Colon (tissue), 2 donors: ENCODE measurements at regions not wholly inside any gene's neighbourhood (a gene's known extent, or its start where the extent isn't known, plus 50 kb on each side); places are given as distances from the start of the nearest gene placed in this dataset.
"Not testable (repeated sequence)": the region's sequence is repeated elsewhere in the genome, so short reads cannot be mapped to it uniquely, and the experiment has no call there.

Experiments
- FAIRE-seq: peaks from 2 replicates; lab custom pipeline; 2012; peaks lifted over from hg19 to GRCh38; lab: Jason Lieb, UNC
- donor health status: control.
- donor health status: control.

DNA sequence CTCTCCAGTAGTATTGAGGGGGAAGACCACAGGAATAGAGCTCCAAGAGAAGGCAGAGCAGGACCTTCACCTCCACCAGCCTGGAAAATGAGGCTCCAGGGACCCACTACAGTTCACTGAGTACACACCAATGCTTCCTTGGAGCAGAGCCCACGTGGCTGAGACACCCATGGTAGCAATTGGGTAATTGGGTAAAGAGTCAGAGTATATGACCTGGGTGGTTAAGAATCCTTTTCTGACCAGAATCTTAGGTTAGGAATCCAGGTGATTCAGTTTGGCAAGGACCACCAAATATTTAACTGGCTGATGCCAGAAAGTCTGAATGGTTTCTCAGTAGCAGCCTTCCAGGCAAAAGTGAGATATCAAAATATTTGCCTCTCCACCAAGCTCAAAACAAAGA is 107.7 kb downstream of the MDH1 start:
- FAIRE-seq, result no peak

DNA sequence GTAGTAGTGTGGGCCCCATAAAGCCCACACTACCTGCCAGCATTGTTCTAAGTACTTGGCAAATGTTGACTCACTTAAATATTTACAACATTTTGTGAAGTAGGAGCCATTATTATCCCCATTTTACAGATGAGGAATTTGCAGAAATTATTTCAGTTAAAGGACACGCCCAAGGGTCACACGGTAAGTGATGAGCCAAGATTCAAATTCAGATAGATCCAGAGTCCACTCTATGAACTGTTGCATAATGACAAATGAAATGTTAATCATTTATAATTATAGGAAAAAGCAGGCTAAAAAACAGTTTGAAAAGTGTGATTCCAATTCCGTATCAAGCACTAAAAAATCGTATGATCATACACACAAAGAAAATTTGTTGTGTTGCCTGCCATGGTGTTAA is 108.4 kb downstream of the MDH1 start:
- FAIRE-seq, result no peak

DNA sequence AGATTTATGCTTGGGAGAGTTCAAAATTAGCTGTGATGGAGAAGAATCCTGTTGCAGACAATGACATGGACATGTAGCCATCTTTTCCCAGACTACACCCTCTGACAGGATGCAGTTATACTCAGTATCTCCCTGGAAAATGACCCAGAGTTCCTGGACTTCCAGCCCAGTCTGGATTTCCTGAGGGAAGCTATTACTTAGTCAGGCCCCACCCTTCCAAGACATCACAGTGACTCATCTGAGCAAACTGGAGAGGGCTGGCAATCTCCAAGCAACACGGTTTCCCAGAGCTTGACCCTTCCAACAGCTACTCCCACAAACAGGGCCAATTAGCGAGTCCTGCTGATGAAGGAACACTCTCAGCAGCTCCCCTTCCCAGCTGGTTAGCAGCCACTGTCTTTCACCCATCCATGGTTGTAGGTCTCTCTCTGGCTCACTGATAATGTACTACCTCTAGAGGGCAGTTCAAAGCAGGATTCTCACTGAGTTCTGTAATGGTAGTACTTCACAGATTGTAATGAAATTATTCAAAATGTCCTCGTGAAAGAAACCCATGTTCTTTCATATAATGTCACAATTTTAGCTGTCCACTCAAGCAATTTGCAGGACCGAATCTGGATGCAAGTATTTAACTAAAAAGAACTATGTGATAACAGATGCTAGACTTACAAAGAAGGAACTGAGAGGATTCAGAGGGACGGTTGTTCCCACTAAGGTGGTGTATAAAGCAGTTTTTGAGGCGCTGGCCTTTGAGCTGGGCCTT is 110.2 kb downstream of the MDH1 start:
- FAIRE-seq, result no peak

DNA sequence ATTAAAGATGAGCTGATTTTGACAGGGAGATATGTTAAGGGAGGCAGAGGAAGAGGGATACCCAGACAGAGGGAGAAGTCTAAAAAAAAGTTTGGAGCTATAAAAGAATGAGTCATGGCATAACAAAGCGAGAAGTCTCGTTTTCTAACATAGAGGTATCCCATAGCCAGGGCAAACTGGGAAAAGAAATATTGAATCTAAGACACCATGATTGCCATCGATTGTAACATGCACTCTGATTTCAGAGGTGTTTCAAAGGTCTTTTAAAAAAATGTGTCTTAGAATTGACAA is 110.7 kb downstream of the MDH1 start:
- FAIRE-seq, result no peak

DNA sequence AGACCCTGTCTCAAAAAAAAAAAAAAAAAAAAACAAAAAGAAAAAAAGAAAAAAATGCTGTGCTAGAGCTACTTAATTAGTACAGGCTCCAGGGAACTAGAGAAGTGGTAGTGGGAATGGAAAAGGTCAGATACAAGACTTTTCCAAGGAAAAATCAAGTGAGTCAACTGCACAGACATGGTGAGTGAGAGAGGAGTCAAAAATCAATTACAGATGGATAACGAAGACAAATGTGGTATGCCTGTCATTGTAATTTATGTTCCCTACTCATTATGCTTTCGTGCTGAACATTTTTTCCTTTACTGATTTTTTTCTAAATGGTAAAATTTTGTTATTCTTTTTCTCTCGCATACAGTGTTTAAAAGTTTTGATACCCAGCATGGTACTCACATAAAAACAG is 111.5 kb downstream of the MDH1 start:
- no peak for FAIRE-seq

DNA sequence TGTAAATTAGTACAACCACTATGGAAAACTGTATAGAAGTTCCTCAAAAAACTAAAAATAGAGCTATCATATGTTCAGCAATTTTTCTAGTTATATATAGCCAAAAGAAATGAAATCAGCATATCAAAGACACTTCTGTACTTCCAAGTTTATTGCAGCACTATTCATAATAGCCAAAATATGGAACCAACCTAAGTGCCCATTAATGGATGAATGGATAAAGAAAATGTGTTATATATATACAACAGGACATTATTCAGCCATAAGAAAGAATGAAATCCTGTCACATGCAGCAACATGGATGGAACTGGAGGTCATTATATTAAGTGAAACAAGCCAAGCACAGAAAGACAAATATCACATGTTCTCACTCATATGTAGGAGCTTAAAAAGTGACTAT is 112.6 kb downstream of the MDH1 start:
- no peak for FAIRE-seq

DNA sequence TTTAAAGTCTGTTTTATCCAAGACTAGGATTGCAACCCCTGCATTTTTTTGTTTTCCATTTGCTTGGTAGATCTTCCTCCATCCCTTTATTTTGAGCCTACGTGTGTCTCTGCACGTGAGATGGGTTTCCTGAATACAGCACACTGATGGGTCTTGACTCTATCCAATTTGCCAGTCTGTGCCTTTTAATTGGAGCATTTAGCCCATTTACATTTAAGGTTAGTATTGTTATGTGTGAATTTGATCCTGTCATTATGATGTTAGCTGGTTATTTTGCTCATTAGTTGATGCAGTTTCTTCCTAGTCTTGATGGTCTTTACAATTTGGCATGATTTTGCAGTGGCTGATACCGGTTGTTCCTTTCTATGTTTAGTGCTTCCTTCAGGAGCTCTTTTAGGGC is 117.3 kb downstream of the MDH1 start:
- FAIRE-seq, result not testable (repeated sequence)

DNA sequence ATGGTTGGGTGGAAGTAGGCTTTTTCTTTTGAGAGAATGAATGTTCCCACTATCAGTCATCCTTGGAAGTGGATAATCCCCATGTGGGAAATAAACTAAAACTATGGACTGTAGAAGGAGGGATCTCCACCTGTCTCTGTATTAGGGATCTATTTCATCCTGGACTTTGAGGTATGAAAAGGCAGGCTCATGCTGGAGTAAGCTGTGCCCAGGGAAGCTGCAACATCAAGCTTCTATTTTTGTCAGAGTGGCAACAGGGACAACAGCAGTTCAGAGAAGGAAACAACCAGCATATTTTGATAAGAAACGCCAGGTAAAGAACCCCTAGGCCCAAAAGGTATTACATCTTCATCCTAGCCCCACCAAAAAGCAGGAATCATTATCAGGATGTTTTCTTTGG is 122.0 kb downstream of the MDH1 start:
- FAIRE-seq, result no peak

DNA sequence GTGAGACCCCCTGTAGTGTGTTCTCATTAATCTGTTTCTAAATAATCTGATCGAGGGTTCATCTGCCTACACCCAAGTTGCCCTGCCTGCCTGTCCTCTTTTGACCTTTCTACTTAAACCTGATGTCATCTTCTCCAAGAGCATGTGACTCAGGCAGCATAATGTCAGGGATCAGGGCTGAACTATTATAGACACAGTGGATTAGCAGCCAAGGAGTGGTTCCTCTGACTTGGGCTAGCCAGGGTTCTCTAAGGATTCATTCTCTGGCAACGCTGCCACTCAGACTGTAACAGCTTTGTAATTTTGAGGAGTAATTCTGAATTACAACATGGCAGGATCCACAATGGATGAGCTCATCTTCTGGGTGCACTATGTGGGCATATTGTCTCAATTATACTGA is 124.0 kb downstream of the MDH1 start:
- no peak for FAIRE-seq

DNA sequence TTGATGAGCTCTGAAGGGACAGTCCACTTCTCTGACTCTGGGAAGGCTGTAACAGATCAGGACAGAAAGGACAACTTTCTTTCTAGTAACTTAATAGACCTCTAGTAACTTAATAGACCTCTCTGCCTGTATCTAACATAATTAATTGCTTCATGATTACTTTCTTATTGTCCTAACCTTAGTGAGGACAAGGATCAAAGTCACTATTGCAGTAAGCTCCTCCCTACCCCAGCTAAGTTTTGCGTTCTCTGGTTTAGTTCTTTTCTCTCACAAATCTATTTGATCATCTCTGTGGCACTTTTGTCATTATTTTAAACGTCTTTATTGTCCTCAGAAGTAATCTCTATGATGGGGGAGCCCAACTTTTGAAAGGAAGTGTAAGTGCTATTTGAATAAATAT is 125.5 kb upstream of the UGP2 start:
- no peak for FAIRE-seq

DNA sequence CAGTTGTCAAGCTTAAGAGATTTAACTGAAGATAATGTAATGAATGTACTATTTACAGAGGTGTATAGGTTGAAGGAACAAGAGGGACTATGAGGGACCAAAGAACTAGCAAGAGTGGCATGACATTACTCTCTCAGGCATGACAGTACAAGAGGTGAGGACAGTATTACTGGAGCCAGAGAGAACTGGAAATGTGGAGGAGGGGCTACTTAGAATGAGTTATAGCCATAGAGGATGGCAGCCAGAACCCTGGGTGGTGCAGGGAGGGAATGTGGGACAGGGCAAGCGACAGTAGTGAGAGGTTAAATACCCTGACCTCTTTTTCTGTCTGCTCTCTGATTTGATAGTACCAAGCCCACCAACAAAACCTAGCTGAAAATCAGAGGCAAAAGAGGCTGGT is 122.6 kb upstream of the UGP2 start:
- FAIRE-seq, result no peak

DNA sequence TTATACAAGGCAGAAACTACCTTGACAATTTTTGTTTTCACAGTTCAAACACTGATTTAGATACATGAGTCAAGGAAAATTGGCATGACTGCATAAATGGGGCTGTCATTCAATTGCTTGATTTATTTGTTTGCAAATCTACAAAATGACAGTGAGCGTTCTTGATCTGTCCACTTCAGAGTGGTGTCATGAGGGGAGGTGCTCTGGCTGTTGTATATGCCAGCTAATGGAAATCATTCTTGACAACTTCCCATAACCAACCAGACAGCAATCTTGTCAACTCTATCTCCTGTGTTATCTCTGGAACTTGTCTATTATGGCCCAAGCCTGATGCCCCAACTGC is 120.6 kb upstream of the UGP2 start:
- no peak for FAIRE-seq

DNA sequence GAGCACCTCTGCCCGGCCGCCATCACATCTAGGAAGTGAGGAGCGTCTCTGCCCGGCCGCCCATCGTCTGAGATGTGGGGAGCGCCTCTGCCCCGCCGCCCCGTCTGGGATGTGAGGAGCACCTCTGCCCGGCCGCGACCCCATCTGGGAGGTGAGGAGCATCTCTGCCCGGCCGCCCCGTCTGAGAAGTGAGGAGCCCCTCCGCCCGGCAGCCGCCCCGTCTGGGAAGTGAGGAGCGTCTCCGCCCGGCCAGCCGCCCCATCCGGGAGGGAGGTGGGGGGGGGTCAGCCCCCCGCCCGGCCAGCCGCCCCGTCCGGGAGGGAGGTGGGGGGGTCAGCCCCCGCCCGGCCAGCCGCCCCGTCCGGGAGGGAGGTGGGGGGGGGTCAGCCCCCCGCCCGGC is 119.4 kb upstream of the UGP2 start:
- not testable (repeated sequence) for FAIRE-seq

DNA sequence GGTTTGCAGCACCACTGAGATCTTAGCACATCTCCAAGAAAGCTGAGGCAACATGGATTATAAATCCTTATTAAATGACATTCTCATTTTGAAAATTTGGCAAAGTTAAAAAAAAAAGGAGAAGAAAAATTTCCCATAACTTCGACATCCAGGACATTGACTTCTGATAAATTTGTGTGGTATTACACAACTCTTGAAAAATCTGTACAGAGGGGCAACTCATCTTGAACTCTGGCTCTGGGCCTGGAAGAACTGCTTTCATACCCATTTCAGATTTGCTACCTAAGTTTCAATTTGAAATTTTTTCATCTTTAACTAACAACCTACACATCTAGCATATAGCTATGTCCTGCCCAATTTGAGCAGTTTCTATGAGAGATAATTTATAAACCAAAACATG is 118.0 kb upstream of the UGP2 start:
- no peak for FAIRE-seq

DNA sequence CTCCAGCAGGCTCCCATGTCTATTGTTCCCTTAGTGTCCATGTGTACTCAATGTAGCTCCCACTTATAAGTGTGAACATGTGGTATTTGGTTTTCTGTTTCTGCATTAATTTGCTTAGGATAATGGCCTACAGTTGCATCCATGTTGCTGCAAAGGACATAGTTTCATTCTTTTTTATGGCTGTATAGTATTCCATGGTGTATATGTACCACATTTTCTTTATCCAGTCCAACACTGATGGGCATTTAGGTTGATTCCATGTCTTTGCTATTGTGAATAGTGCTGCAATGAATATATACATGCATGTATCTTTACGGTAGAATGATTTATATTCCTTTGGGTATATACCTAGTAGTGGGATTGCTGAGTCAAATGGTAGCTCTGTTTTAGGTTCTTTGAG is 116.5 kb upstream of the UGP2 start:
- FAIRE-seq, result not testable (repeated sequence)

DNA sequence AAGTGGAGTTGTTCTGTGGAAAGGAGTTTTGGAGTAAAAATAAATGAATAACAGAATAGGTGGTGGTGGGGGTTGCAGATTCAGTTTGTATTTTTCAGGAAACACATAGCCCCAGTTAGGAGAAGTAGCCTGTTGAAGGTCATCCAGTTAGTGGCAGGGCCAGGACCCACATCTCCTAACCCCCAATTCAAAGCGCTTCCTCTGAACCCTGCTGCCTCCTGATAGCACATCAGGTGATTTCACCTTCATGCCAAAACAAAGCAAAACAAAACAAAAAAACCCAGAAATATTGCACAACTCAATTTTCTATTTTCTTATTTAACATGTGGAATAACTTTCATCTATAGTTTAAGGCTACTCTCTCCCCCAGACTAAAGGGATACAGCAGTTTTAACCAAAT is 112.3 kb upstream of the UGP2 start:
- FAIRE-seq, result no peak

DNA sequence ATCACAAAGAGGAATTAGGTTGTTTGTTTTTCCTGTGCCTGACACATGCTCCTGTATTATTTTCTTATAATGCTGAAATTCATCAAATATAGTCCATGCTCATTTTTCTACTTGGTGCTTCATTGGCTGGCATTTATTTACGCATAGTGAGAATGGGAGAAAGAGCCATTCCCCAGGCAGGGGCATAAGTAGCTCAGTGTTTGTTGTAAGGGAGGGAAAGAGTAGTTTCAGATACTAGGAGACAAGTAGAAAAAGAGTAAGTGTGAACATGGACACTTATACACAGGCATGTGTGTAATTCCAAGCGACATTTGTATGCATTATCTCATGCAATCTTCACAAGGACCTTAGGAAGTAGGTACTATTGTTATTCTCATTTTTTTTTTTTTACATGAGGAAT is 111.9 kb upstream of the UGP2 start:
- no peak for FAIRE-seq

DNA sequence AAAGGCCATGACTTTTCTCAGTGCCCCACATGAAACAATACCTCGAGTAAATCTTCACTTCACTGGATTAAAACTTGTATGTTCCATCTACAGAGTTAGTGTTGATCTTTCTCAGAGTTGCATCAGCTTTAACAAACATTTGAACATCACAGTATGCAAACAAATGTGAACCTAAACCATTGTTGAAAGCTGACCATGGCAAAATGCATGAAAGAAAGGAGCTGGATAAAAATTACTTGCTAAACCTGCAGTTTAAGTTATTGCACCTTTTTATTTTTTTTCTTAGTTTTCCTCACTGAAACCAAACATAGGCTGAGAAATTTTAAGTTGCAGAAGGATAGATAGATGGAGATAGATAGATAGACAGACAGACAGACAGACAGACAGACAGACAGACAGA is 107.2 kb upstream of the UGP2 start:
- FAIRE-seq, result no peak

DNA sequence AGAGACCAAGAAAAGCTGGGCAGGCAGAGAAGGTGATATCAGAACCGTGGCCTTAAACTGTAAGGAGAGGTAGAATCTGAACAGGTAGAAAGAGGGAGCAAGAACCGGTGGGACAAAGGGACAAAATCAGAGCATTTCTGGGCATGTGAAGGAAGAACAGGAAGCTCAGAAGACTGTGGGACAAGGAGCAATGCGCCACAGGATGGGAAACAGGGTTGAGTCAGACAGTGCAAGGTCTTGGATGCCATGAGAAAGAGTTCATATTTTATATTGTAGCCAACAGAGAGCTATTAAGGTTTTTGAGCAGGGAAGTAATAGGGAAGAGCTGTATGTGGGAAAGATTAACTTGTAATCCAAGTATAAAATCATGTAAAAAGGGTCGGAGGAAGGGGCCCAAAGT is 106.4 kb upstream of the UGP2 start:
- no peak for FAIRE-seq

DNA sequence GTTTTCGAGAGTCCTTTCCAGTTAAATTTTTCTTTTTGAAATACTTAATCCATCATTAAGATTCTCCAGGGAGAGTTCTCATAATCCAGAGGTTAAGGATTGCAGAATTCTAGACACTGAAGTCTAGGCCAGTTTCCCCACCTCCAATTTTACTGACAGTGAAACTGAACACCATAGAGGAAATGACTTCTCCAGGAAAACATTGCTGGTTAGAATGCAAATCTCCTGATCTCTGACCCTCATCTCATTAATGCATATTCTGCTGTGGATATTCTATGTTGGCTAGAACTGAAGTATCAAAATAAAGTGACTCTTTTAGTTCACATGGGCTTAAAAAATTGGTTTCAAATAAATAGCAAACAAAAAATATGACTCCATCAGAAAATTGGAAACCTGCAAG is 105.8 kb upstream of the UGP2 start:
- FAIRE-seq, result no peak

DNA sequence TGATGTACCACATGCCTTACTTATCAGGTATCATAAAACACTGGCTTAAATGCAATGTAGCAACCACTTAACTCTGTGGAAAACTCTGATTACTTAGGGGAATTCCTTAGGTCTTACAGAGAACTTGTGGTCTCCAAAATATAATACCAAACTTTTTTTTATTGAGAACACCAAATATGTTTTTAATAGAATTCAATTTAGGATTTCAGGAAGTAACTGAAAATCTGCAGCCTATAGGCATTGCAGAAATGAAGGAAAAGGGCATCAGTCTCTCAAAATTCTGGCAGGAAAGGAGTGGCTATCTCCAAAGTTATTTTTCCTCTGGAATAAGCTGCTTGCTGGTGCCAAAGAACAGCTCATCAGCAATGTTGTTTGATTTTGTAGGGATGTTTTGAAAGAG is 105.3 kb upstream of the UGP2 start:
- no peak for FAIRE-seq

DNA sequence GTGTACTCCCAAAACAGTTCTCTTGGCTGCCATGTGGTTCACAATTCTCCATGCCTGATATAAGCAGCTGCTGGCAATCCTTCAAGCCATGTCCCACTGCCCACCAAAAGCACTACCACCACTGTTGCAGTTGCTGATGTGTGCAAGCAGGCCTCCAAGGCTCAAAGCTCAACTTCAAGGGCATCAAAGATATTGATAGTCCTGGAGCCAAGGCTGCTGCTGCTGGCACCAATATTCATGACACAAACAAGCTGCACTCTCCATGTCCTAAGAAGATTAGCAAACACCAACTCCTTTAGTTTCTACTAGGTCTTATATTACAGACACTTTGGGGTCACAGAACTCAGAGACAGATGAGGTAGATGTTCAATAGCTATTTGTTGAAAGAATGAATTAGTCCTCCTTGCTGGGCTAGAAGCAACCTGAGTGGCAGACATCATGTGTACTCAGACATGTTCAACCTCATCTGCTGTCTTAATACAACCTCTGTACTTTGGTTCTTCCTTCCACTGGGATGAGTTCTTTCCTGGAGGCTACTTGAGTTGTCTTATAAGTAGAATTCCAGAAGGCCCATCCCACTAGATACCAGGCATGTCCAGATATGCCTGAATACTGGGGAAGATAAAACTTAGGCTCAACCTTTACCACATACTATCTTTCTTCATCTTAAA is 104.5 kb upstream of the UGP2 start:
- no peak for FAIRE-seq

DNA sequence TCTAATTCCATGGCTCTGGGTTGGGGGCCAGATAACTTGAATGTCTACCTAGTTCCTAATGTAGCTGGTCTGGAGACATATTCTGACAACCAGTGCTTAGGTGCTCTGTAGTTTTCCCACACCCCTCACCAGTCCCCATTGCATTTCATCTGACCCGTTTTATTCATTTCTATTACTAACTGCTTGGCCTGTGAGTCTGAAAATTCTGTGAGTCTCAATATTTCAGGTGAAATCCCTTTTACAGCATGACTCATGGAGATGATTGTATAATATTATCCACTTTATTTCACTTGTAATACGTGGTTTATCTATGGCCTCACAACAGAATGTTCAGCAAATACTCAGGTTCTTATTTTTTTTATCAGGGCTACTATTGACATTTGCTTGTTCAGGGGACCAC is 103.7 kb upstream of the UGP2 start:
- no peak for FAIRE-seq

DNA sequence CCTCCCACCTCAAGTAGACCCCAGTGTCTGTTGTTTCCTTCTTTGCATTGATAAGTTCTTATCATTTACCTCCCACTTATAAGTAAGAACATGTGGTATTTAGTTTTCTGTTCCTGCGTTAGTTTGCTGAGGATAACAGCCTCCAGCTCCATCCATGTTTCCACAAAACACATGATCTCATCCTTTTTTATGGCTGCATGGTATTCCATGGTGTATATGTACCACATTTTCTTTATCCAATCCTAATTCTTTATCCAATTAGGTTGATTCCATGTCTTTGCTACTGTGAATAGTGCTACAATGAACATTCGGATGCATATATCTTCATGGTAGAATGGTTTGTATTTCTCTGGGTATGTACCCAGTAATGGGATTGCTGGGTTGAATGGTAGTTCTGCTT is 102.5 kb upstream of the UGP2 start:
- FAIRE-seq, result not testable (repeated sequence)

DNA sequence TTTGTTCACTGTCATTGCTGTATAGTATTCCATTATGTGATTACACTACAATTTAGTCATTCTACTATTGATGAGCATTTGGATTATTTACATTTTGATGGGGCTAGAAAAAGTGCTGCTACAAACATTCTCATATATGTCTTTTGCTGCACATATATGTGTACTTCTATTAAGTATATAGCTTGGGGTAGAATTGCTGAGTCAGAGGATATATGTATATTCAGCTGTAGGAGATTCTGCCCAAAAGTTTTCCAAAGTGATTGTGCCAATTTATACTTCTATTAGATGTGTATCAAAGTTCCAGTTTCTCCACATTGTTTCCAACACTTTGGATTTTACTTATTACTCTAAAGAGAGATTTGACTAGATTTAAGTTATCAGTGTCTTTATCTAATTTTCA is 101.7 kb upstream of the UGP2 start:
- no peak for FAIRE-seq
